ENCODE measurements at regions not wholly inside any gene's neighbourhood (a gene's known extent, or its start where the extent isn't known, plus 50 kb on each side); places are given as distances from the start of the nearest gene placed in this dataset.
"Not testable (repeated sequence)": the region's sequence is repeated elsewhere in the genome, so short reads cannot be mapped to it uniquely, and the experiment has no call there.

- no peak for DNase-seq
Measured at GRCh38 chr1:238764779-238765178, 621.6 kb upstream of the CHRM3 start.

- no peak for DNase-seq
Measured at GRCh38 chr1:238753252-238753651, 633.1 kb upstream of the CHRM3 start.

- no peak for DNase-seq
Measured at GRCh38 chr1:238752327-238752726, 634.0 kb upstream of the CHRM3 start.

- DNase-seq, result no peak
Measured at GRCh38 chr1:238745069-238745468, 641.3 kb upstream of the CHRM3 start.

- DNase-seq, result peak; percentile 24
Measured at GRCh38 chr1:238738892-238739291, 647.5 kb upstream of the CHRM3 start.

GRCh38 chr1:238727670-238728069 is 658.7 kb upstream of the CHRM3 start:
- DNase-seq, result no peak

- DNase-seq, result no peak
Measured at GRCh38 chr1:238722812-238723211, 663.6 kb upstream of the CHRM3 start.

GRCh38 chr1:238710697-238711096 is 675.7 kb upstream of the CHRM3 start:
- no peak for DNase-seq

- no peak for DNase-seq
Measured at GRCh38 chr1:238701024-238701423, 685.3 kb upstream of the CHRM3 start.

GRCh38 chr1:238690415-238690814 is 696.0 kb upstream of the CHRM3 start:
- no peak for DNase-seq

- not testable (repeated sequence) for DNase-seq
Measured at GRCh38 chr1:238684576-238684975, 701.8 kb upstream of the CHRM3 start.

GRCh38 chr1:238681451-238681850 is 704.9 kb upstream of the CHRM3 start:
- DNase-seq, result no peak

- DNase-seq, result no peak
Measured at GRCh38 chr1:238681021-238681420, 705.3 kb upstream of the CHRM3 start.

- no peak for DNase-seq
Measured at GRCh38 chr1:238677567-238677966, 708.8 kb upstream of the CHRM3 start.

- peak; percentile 39 for DNase-seq
Measured at GRCh38 chr1:238675221-238675620, 711.1 kb upstream of the CHRM3 start.

GRCh38 chr1:238674316-238674715 is 712.1 kb upstream of the CHRM3 start:
- DNase-seq, result no peak

GRCh38 chr1:238673561-238673960 is 712.8 kb upstream of the CHRM3 start:
- no peak for DNase-seq

GRCh38 chr1:238672806-238673205 is 713.6 kb upstream of the CHRM3 start:
- no peak for DNase-seq

GRCh38 chr1:238672262-238672661 is 714.1 kb upstream of the CHRM3 start:
- DNase-seq, result no peak

GRCh38 chr1:238664139-238664538 is 722.2 kb upstream of the CHRM3 start:
- no peak for DNase-seq

GRCh38 chr1:238660849-238661248 is 725.5 kb upstream of the CHRM3 start:
- no peak for DNase-seq

GRCh38 chr1:238658763-238659162 is 727.6 kb upstream of the CHRM3 start:
- no peak for DNase-seq

- no peak for DNase-seq
Measured at GRCh38 chr1:238653693-238654321, 732.6 kb upstream of the CHRM3 start.

- DNase-seq, result no peak
Measured at GRCh38 chr1:238652346-238652968, 733.9 kb upstream of the CHRM3 start.

Measured in renal pelvis (tissue), 1 donor.